CD4-positive, alpha-beta T cell (primary cell): ENCODE measurements at regions not wholly inside any gene's neighbourhood (a gene's known extent, or its start where the extent isn't known, plus 50 kb on each side); places are given as distances from the start of the nearest gene placed in this dataset.

Source experiments
- ATAC-seq: fragments of 200-7000 bp; cut with Tn5 transposase; one replicate; pipeline ENCODE4 v1.10.0; 2022; ENCODE audit warnings: mild to moderate bottlenecking; ENCODE audit not compliant: poor library complexity
- CTCF ChIA-PET: fragments of 350-600 bp; sonication (Branson Sonifier 250); formaldehyde crosslinking; loops from one replicate; lab custom pipeline; 2021; ENCODE audit warnings: antibody characterized with exemption, inconsistent platforms; lab: Charles Lee
- POLR2A ChIA-PET: fragments of 350-600 bp; sonication (Branson Sonifier 250); formaldehyde crosslinking; loops from one replicate; lab custom pipeline; 2021; ENCODE audit warnings: antibody characterized with exemption, inconsistent platforms; lab: Charles Lee
- DNase-seq, 14 experiments: peaks; one replicate each; pipeline ENCODE4 v3.0.0-alpha.2; 2013 to 2020; ENCODE audit warnings: mixed read lengths in 2 of 14
- H3K27ac ChIP-seq, 2 donors: one replicate each; pipeline versions ENCODE4 v1.5.1 to v1.7.0; 2013; ENCODE audit warnings: low read length in 2 of 2, low read depth in 1 of 2, mild to moderate bottlenecking in 1 of 2
- H3K27me3 ChIP-seq, 2 experiments: 1 replicate in 1 of 2; 2 replicates in 1 of 2; pipeline versions ENCODE4 v1.6.1 to v1.7.0; 2013; ENCODE audit warnings: low read length in 2 of 2, control low read depth in 1 of 2, mild to moderate bottlenecking in 1 of 2, moderate library complexity in 1 of 2; ENCODE audit not compliant: insufficient read depth in 2 of 2, control insufficient read depth in 1 of 2
- H3K36me3 ChIP-seq: one replicate; pipeline ENCODE4 v1.6.1; 2013; ENCODE audit warnings: low read length, control low read depth; ENCODE audit not compliant: insufficient read depth
- H3K4me1 ChIP-seq: one replicate; pipeline ENCODE4 v1.6.1; 2013; ENCODE audit warnings: low read length, control low read depth; ENCODE audit not compliant: insufficient read depth
- H3K4me3 ChIP-seq: one replicate; pipeline ENCODE4 v1.5.1; 2013; ENCODE audit warnings: mild to moderate bottlenecking, low read length, moderate library complexity
- H3K9me3 ChIP-seq, 2 experiments: 1 replicate in 1 of 2; 2 replicates in 1 of 2; pipeline versions ENCODE4 v1.6.1 to v1.7.0; 2013; ENCODE audit warnings: low read length in 2 of 2, mild to moderate bottlenecking in 2 of 2, control low read depth in 1 of 2, moderate library complexity in 1 of 2; ENCODE audit not compliant: control insufficient read depth in 1 of 2, insufficient read depth in 1 of 2
- H3K27ac Mint-ChIP-seq: one replicate; pipeline ENCODE4 v1.8.0; 2020; ENCODE audit warnings: mixed read lengths
- H3K27me3 Mint-ChIP-seq: one replicate; pipeline ENCODE4 v1.8.0; 2021; ENCODE audit warnings: mixed read lengths
- H3K36me3 Mint-ChIP-seq: one replicate; pipeline ENCODE4 v1.8.0; 2021; ENCODE audit warnings: low read depth, mixed read lengths
- H3K4me1 Mint-ChIP-seq: one replicate; pipeline ENCODE4 v1.8.0; 2021; ENCODE audit warnings: low read depth, mixed read lengths
- H3K4me3 Mint-ChIP-seq: one replicate; pipeline ENCODE4 v1.8.0; 2020; ENCODE audit warnings: mild to moderate bottlenecking, mixed read lengths
- H3K9me3 Mint-ChIP-seq: one replicate; pipeline ENCODE4 v1.8.0; 2020; ENCODE audit warnings: mixed read lengths
- CTCF ChIP-seq: fragments of 200-600 bp; IDR thresholded peaks from one replicate; pipeline ENCODE4 v1.8.0; 2022; ENCODE audit warnings: antibody characterized with exemption, mild to moderate bottlenecking
- intact Hi-C, 2 experiments: fragments of 100-400 bp; cut with DNase I in 1 of 2; cut with micrococcal nuclease in 1 of 2; formaldehyde crosslinking; loops; one replicate each; pipeline versions ENCODE4 v1.15.1 to v1.9.0; 2023 to 2025; cut with DNase I, micrococcal nuclease

GRCh38 chr13:105207572-105208293, 1327.7 kb downstream of the EFNB2 start:
- no peaks in the 10 kb centered on the region for H3K9me3 Mint-ChIP-seq

GRCh38 chr13:105202354-105202753, 1333.1 kb downstream of the EFNB2 start:
- peak; percentile 31 for TF ChIP-seq CTCF

More at GRCh38 chr13:105207572-105208293, 1327.7 kb downstream of the EFNB2 start:
- Mint-ChIP-seq H3K27ac (no peak overlapping the region), H3K36me3 (no peaks in the 10 kb centered on the region), H3K27me3 (no peaks in the 10 kb centered on the region), H3K4me3 (no peak overlapping the region), H3K4me1 (no peaks in the 10 kb centered on the region)
- ChIA-PET CTCF (no interaction called here), POLR2A (no interaction called here)
- TF ChIP-seq CTCF, result no peak
- intact Hi-C loops, result no loop called here
- Histone ChIP-seq H3K4me3 (no peak overlapping the region), H3K9me3 (no peaks in the 10 kb centered on the region), H3K36me3 (no peaks in the 10 kb centered on the region), H3K27me3 (no peaks in the 10 kb centered on the region), H3K4me1 (no peaks in the 10 kb centered on the region), H3K27ac (no peak overlapping the region)
- ATAC-seq (no peak), DNase-seq (no peak)

GRCh38 chr13:105201351-105201750, 1334.1 kb downstream of the EFNB2 start:
- Histone ChIP-seq H3K27me3 (no peaks in the 10 kb centered on the region), H3K4me3 (no peak overlapping the region), H3K36me3 (no peaks in the 10 kb centered on the region), H3K27ac (no peak overlapping the region), H3K4me1 (no peaks in the 10 kb centered on the region), H3K9me3 (no peaks in the 10 kb centered on the region)
- H3K4me3 Mint-ChIP-seq, result no peak overlapping the region
- H3K36me3 Mint-ChIP-seq, result no peaks in the 10 kb centered on the region
- intact Hi-C loops, result no loop called here
- no peaks in the 10 kb centered on the region for H3K9me3 Mint-ChIP-seq
- ChIA-PET POLR2A (no interaction called here), CTCF (no interaction called here)
- TF ChIP-seq CTCF, result no peak
- H3K4me1 Mint-ChIP-seq, result no peaks in the 10 kb centered on the region
- ATAC-seq (no peak), DNase-seq (no peak)
- H3K27me3 Mint-ChIP-seq, result no peaks in the 10 kb centered on the region
- no peak overlapping the region for H3K27ac Mint-ChIP-seq

More at GRCh38 chr13:105202354-105202753, 1333.1 kb downstream of the EFNB2 start:
- Mint-ChIP-seq H3K9me3 (no peaks in the 10 kb centered on the region), H3K36me3 (no peaks in the 10 kb centered on the region), H3K4me1 (no peaks in the 10 kb centered on the region), H3K4me3 (no peak overlapping the region), H3K27me3 (no peaks in the 10 kb centered on the region), H3K27ac (no peak overlapping the region)
- no peaks in the 10 kb centered on the region for H3K4me1 ChIP-seq
- no peak overlapping the region for H3K27ac ChIP-seq
- no peak overlapping the region for H3K4me3 ChIP-seq
- ChIA-PET CTCF (interaction anchor here (1.0 kb wide), 1 partner anchor 8 kb away, joined by 3 read pairs; no protein-coding TSS in a partner anchor), POLR2A (no interaction called here)
- no peak for ATAC-seq
- peak in 2 of 14 experiments; percentile 4 to 7 for DNase-seq
- intact Hi-C loops, result no loop called here
- H3K9me3 ChIP-seq, result no peaks in the 10 kb centered on the region
- H3K36me3 ChIP-seq, result no peaks in the 10 kb centered on the region
- H3K27me3 ChIP-seq, result no peaks in the 10 kb centered on the region
